Aorta (tissue), 5 donors: ENCODE measurements at regions not wholly inside any gene's neighbourhood (a gene's known extent, or its start where the extent isn't known, plus 50 kb on each side); places are given as distances from the start of the nearest gene placed in this dataset.
"Not testable (repeated sequence)": the region's sequence is repeated elsewhere in the genome, so short reads cannot be mapped to it uniquely, and the experiment has no call there.

Experiments
- ATAC-seq: fragments of 200-7000 bp; cut with Tn5 transposase; one replicate; pipeline ENCODE4 v1.9.1; 2022; ENCODE audit warnings: moderate library complexity; ENCODE audit not compliant: low FRiP score
- DNase-seq, 2 donors: peaks; one replicate each; pipeline ENCODE4 v3.0.0-alpha.2; 2020
- H3K27ac ChIP-seq, 2 donors: one replicate each; pipeline ENCODE4 v1.5.1; 2013; ENCODE audit warnings: low read length in 2 of 2, mild to moderate bottlenecking in 2 of 2, moderate library complexity in 2 of 2, control low read depth in 1 of 2, inconsistent platforms in 1 of 2, low read depth in 1 of 2
- H3K27me3 ChIP-seq, 2 donors: one replicate each; pipeline ENCODE4 v1.6.1; 2013; ENCODE audit warnings: control low read depth in 1 of 2, low read length in 1 of 2, mild to moderate bottlenecking in 1 of 2, moderate library complexity in 1 of 2; ENCODE audit not compliant: insufficient read depth in 2 of 2, control insufficient read depth in 1 of 2
- H3K36me3 ChIP-seq, 2 donors: one replicate each; pipeline ENCODE4 v1.6.1; 2013; ENCODE audit warnings: control low read depth in 1 of 2, low read length in 1 of 2, mild to moderate bottlenecking in 1 of 2; ENCODE audit not compliant: insufficient read depth in 2 of 2, control insufficient read depth in 1 of 2
- H3K4me1 ChIP-seq, 2 donors: one replicate each; pipeline ENCODE4 v1.6.1; 2013; ENCODE audit warnings: low read length in 2 of 2, control low read depth in 1 of 2, mild to moderate bottlenecking in 1 of 2, moderate library complexity in 1 of 2; ENCODE audit not compliant: insufficient read depth in 2 of 2, control insufficient read depth in 1 of 2
- H3K4me3 ChIP-seq, 2 donors: one replicate each; pipeline ENCODE4 v1.5.1; 2013; ENCODE audit warnings: low read length in 2 of 2, control low read depth in 1 of 2, mild to moderate bottlenecking in 1 of 2
- H3K9me3 ChIP-seq: one replicate; pipeline ENCODE4 v1.6.1; 2013; ENCODE audit warnings: mild to moderate bottlenecking, low read length; ENCODE audit not compliant: control insufficient read depth
- WGBS, 2 donors: extraction: QIAGEN DNeasy Blood & Tissue Kit; methylation state at CpG; one replicate each; pipeline ENCODE4 v1.1.7; 2013; 5-methylcytosine and 5-hydroxymethylcytosine counted together
- intact Hi-C, 2 donors: fragments of 100-400 bp; cut with DNase I; formaldehyde crosslinking; loops; one replicate each; pipeline versions ENCODE4 v1.14.2 to v1.15.0; 2022
- donor health status: healthy with polysubstance abuse.
- donor health status: Bipolar disorder and iron deficiency.
- donor health status: DM: no; HTN: no; CAD: no.
- donor health status: DM: no; HTN: no; CAD: no.
- donor health status: DM: yes; HTN: yes; CAD: no.

DNA sequence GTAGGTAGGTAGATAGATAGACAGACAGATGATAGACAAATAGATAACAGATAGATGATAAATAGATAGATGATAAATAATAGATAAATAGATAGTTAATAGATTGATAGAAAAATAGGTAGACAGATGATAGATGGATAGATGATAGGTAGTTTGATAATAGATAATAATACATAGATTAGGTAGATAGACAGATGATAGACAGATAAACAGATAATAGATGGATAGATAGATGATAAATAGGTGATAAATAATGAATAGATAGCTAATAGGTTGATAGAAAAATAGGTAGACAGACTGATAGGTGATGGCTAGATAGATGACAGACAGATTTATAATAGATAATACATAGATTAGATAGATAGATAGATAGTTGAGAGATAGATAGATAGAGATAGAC, 350.5 kb upstream of the DPP6 start:
- DNase-seq: no peak
- Histone ChIP-seq H3K4me1 (no peaks in the 10 kb centered on the region), H3K9me3 (no peaks in the 10 kb centered on the region), H3K4me3 (no peak overlapping the region), H3K36me3 (no peaks in the 10 kb centered on the region), H3K27ac (no peak overlapping the region), H3K27me3 (no peaks in the 10 kb centered on the region)
- ATAC-seq: no peak
- intact Hi-C loops: no loop called here

DNA sequence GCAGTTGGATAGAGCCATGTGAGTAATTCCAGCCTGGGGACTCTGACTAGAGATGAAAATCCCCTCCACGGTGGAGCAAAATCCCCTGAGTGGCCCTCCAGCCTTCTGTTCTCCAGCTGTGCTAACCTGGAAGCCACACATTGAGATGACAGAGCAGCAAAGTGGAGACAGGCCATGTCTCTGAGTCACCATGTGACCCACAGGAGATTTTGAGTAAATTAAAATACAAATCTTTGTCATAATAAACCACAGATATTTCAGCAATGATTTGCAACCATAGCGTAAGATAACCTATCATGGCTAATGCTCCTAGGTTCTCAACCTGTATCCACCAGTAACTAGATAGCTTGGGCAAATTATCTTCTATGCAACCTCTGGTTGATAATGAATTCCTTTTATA, 328.3 kb upstream of the DPP6 start:
- ATAC-seq, DNase-seq, intact Hi-C loops, H3K27me3 ChIP-seq, H3K36me3 ChIP-seq, H3K27ac ChIP-seq, H3K4me3 ChIP-seq, H3K9me3 ChIP-seq, H3K4me1 ChIP-seq: not testable (repeated sequence)
- 29 to 73% methylated on average over 1 to 2 of the region's 2 CpGs for WGBS, 2 donors

DNA sequence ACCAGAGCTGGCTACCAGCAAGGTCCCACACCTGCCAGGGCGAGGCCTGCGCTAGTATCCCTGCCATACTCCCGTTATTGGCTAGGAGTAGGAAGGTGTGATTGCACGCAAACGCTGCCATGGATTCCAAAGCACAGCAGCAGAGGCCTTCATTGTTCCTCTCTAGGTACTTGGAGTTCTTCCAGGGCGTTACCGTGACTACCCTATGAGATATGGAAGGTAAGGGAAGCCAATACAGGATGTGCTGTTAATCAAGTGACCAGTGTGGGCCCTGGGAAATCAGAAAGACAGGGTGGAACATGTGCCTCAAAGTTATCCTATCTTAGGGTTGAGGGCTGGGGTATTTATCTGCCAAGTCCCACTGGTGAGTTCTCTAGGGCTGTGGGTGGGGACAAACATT, 320.7 kb upstream of the DPP6 start:
- 82 to 92% methylated on average over 7 of the region's 7 CpGs for WGBS, 2 donors
- H3K9me3 ChIP-seq, H3K27me3 ChIP-seq, H3K36me3 ChIP-seq, H3K27ac ChIP-seq, H3K4me1 ChIP-seq, intact Hi-C loops, H3K4me3 ChIP-seq, DNase-seq, ATAC-seq: not testable (repeated sequence)

DNA sequence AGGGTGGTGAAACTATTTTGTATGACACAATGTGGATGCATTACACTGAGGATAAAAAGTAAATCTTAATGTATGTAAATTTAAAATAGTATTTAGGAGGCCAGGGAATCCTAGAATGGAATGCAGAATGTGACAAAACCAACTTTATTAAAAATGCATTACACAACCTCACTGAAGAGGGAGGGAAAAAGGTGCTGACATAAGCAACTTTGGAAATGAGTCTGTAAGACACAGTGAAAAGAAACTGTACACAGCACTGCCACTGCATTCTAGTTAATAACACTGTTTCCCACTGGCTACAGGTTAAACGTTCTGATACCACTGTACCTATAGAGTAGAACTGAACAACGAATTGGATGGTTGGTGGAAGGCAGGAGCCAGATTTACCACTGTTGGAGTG, 308.8 kb upstream of the DPP6 start:
- DNase-seq, intact Hi-C loops, H3K27ac ChIP-seq, H3K9me3 ChIP-seq, H3K36me3 ChIP-seq, H3K4me3 ChIP-seq, H3K4me1 ChIP-seq, H3K27me3 ChIP-seq, ATAC-seq: not testable (repeated sequence)
- 66 to 68% methylated on average over 2 of the region's 2 CpGs for WGBS, 2 donors

DNA sequence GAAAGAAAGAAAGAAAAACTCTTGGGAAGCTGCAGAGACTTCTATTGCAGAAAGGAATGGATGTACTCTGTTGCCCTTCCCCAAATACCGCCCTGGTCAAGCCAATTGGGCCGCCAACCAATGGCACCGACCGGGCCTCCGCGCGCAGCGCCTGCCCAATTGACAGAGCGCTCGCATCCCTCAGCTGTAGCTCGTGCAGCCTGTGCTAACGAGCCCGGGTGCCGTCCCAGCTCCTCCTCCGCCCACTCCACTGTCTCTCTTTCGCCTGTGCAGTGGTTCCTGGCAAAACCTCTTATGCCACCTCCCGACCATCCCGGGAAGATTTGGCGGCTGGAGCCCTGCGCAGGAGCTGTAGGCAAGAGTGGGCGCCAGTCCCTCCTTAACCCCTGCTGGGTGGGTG, 304.2 kb upstream of the DPP6 start:
- intact Hi-C loops, H3K4me1 ChIP-seq, DNase-seq, H3K9me3 ChIP-seq, H3K4me3 ChIP-seq, H3K27me3 ChIP-seq, H3K27ac ChIP-seq, ATAC-seq, H3K36me3 ChIP-seq: not testable (repeated sequence)
- WGBS, 2 donors: 2 to 4% methylated on average over 15 to 21 of the region's 21 CpGs

DNA sequence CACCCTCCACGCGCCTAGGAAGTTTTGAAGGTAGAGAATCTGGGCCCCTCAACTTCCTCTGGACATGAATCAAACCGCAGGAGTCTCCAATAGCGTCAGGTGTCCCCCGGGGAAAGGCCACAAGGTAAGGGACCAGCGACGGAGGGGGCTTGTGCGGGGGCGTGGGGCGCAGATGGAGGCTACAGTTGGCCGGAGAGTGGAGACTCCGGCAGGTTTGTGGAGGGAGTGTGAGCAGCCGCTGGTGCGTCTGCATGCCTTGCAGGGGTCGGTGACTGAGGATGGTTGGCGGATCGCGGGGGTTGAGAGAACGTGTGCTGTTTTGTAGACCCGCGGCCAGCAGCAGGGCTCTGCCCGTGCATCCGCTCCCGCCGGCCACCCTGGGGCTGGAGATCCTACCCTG, 303.3 kb upstream of the DPP6 start:
- H3K36me3 ChIP-seq, ATAC-seq, H3K4me1 ChIP-seq, intact Hi-C loops, H3K27ac ChIP-seq, DNase-seq, H3K9me3 ChIP-seq, H3K4me3 ChIP-seq, H3K27me3 ChIP-seq: not testable (repeated sequence)
- WGBS, 2 donors: 0 to 3% methylated on average over 13 to 23 of the region's 25 CpGs

DNA sequence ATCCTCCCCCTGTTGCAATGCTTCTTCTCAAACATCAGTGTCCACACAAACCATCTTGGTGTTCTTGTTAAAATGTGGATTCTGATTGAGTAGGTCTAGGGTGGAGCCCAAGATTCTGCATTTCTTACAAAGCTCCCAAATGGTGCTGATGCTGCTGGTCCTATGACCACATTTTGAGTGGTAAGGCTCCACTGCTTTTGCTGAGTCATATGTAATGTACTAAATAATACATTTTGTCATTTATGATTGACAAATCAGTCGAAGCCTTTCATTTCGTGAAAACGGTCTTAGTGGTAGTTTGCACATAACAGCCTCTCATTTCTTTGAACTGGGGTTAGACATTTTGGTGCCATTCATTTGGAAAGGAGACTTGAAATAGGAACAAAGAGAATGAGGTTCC, 286.3 kb upstream of the DPP6 start:
- H3K9me3 ChIP-seq, H3K4me1 ChIP-seq, DNase-seq, intact Hi-C loops, H3K4me3 ChIP-seq, H3K27ac ChIP-seq, H3K27me3 ChIP-seq, ATAC-seq, H3K36me3 ChIP-seq: not testable (repeated sequence)
- WGBS, 2 donors: 86 to 89% methylated on average over 3 of the region's 3 CpGs

DNA sequence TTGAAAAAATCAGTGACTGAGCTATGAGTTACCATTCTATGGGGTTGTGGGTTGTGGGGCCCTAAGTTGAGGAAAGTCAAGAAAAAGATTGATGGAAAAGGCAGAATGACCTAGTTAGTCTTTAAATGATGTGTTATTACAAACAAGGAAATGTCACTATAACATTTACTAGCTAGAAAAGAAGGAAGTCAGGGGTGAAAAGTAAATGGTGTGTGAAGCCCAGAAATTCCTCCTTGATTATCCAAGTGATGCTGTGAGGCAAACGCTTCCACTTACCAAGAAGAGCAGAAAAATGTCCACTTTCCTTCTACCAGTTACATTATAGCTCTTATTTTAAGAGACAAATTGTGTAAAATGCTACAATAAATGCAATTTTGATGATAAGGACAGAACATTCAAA, 285.3 kb upstream of the DPP6 start:
- H3K4me1 ChIP-seq, H3K9me3 ChIP-seq, H3K27me3 ChIP-seq, H3K36me3 ChIP-seq, H3K27ac ChIP-seq, ATAC-seq, DNase-seq, intact Hi-C loops, H3K4me3 ChIP-seq: not testable (repeated sequence)
- WGBS, 2 donors: 14 to 16% methylated on average over 1 of the region's 1 CpG

DNA sequence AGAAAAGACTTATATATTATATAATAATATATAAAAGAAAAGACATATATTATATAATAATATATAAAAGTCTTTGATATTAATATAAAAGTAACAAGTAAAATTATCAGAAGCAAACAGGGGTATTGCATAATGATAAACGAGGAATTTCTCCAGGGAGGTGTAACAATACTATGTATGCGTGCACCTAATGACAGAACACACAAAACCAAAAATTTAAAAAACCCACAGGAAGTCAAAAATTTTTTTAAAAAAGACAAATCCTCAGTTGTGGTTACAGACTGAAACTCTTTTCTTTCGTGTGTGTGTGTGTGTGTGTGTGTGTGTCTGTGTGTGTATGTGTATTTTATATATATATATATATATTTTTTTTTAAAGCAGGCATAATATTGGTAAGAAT, 279.2 kb upstream of the DPP6 start:
- DNase-seq: no peak
- H3K36me3 ChIP-seq: no peaks in the 10 kb centered on the region
- no peak overlapping the region for H3K27ac ChIP-seq
- no peak for ATAC-seq
- intact Hi-C loops: no loop called here
- no peak overlapping the region for H3K4me3 ChIP-seq
- WGBS, 2 donors: 61 to 71% methylated on average over 3 of the region's 3 CpGs
- no peaks in the 10 kb centered on the region for H3K9me3 ChIP-seq
- no peaks in the 10 kb centered on the region for H3K4me1 ChIP-seq
- no peaks in the 10 kb centered on the region for H3K27me3 ChIP-seq
